Trophoblast cell (in vitro differentiated cells and primary cell): ENCODE measurements at regions not wholly inside any gene's neighbourhood (a gene's known extent, or its start where the extent isn't known, plus 50 kb on each side); places are given as distances from the start of the nearest gene placed in this dataset.
"Not testable (repeated sequence)": the region's sequence is repeated elsewhere in the genome, so short reads cannot be mapped to it uniquely, and the experiment has no call there.

Source experiments
- DNase-seq, 2 donors: peaks; one replicate each; pipeline ENCODE4 v3.0.0-alpha.2; 2016
- H2AFZ ChIP-seq: 2 replicates; pipeline ENCODE4 v1.6.1; 2013; ENCODE audit warnings: low read length, moderate library complexity, mild to moderate bottlenecking; ENCODE audit not compliant: insufficient read depth, poor library complexity
- H2AK5ac ChIP-seq: 2 replicates; pipeline ENCODE4 v1.6.1; 2013; ENCODE audit warnings: mild to moderate bottlenecking, low read length
- H2BK120ac ChIP-seq: 2 replicates; pipeline ENCODE4 v1.6.1; 2013; ENCODE audit warnings: low read length, mild to moderate bottlenecking, moderate library complexity; ENCODE audit not compliant: insufficient read depth, poor library complexity
- H2BK12ac ChIP-seq: 2 replicates; pipeline ENCODE4 v1.6.1; 2013; ENCODE audit warnings: mild to moderate bottlenecking, low read length, moderate library complexity
- H2BK5ac ChIP-seq: 2 replicates; pipeline ENCODE4 v1.6.1; 2013; ENCODE audit warnings: low read length, low read depth, moderate library complexity, mild to moderate bottlenecking; ENCODE audit not compliant: poor library complexity
- H3K14ac ChIP-seq: 2 replicates; pipeline ENCODE4 v1.6.1; 2013; ENCODE audit warnings: mild to moderate bottlenecking, low read length
- H3K18ac ChIP-seq: 2 replicates; pipeline ENCODE4 v1.6.1; 2013; ENCODE audit warnings: mild to moderate bottlenecking, low read length
- H3K23ac ChIP-seq: 2 replicates; pipeline ENCODE4 v1.6.1; 2013; ENCODE audit warnings: low read length
- H3K27ac ChIP-seq: 2 replicates; pipeline ENCODE4 v1.5.1; 2013; ENCODE audit warnings: low read depth, mild to moderate bottlenecking, inconsistent platforms, low read length, moderate library complexity
- H3K27me3 ChIP-seq: 2 replicates; pipeline ENCODE4 v1.6.1; 2013; ENCODE audit warnings: inconsistent platforms, mild to moderate bottlenecking, low read length, moderate library complexity; ENCODE audit not compliant: insufficient read depth
- H3K36me3 ChIP-seq, 2 experiments: 1 replicate in 1 of 2; 2 replicates in 1 of 2; pipeline ENCODE4 v1.6.1; 2013; ENCODE audit warnings: low read length in 2 of 2, mild to moderate bottlenecking in 2 of 2, moderate library complexity in 1 of 2; ENCODE audit not compliant: insufficient read depth in 2 of 2, control insufficient read depth in 1 of 2
- H3K4ac ChIP-seq: 2 replicates; pipeline ENCODE4 v1.6.1; 2013; ENCODE audit warnings: low read depth, mild to moderate bottlenecking, low read length, moderate library complexity
- H3K4me1 ChIP-seq, 2 experiments: 1 replicate in 1 of 2; 2 replicates in 1 of 2; pipeline ENCODE4 v1.6.1; 2013; ENCODE audit warnings: low read length in 2 of 2, mild to moderate bottlenecking in 2 of 2, moderate library complexity in 1 of 2; ENCODE audit not compliant: insufficient read depth in 2 of 2, control insufficient read depth in 1 of 2
- H3K4me2 ChIP-seq: 2 replicates; pipeline ENCODE4 v1.6.1; 2013; ENCODE audit warnings: inconsistent platforms, mild to moderate bottlenecking, low read length, moderate library complexity
- H3K4me3 ChIP-seq: 2 replicates; pipeline ENCODE4 v1.5.1; 2013; ENCODE audit warnings: mild to moderate bottlenecking, low read depth, low read length, inconsistent platforms
- H3K79me1 ChIP-seq: one replicate; pipeline ENCODE4 v1.6.1; 2013; ENCODE audit warnings: low read length
- H3K79me2 ChIP-seq: 2 replicates; pipeline ENCODE4 v1.6.1; 2013; ENCODE audit warnings: low read length, mild to moderate bottlenecking; ENCODE audit not compliant: control insufficient read depth, insufficient read depth, poor library complexity
- H3K9ac ChIP-seq: 2 replicates; pipeline ENCODE4 v1.6.1; 2013; ENCODE audit warnings: mild to moderate bottlenecking, low read length
- H3K9me3 ChIP-seq: 2 replicates; pipeline ENCODE4 v1.6.1; 2013; ENCODE audit warnings: low read depth, mild to moderate bottlenecking, control low read depth, inconsistent platforms, low read length; ENCODE audit not compliant: insufficient read depth
- H4K12ac ChIP-seq: 2 replicates; pipeline ENCODE4 v1.6.1; 2013; ENCODE audit warnings: low read depth, mild to moderate bottlenecking, low read length, moderate library complexity
- H4K8ac ChIP-seq: 2 replicates; pipeline ENCODE4 v1.6.1; 2013; ENCODE audit warnings: low read depth, mild to moderate bottlenecking, low read length, moderate library complexity
- H4K91ac ChIP-seq: one replicate; pipeline ENCODE4 v1.6.1; 2013; ENCODE audit warnings: low read depth, mild to moderate bottlenecking, low read length, moderate library complexity
- WGBS: extraction: QIAGEN DNeasy Blood & Tissue Kit; methylation state at CpG from one replicate; pipeline ENCODE4 v1.1.7; 2013; ENCODE audit warnings: missing lambda C conversion rate; ENCODE audit not compliant: insufficient read length, insufficient coverage; ENCODE audit errors: extremely low coverage; 5-methylcytosine and 5-hydroxymethylcytosine counted together

GRCh38 chr15:84390324-84390723 lies 154.8 kb downstream of the GOLGA6L4 start:
- H3K79me2 ChIP-seq, result not testable (repeated sequence)

GRCh38 chr15:84391191-84391590 lies 155.6 kb downstream of the GOLGA6L4 start:
- H3K36me3 ChIP-seq, result no peaks in the 10 kb centered on the region
- no peak overlapping the region for H2BK120ac ChIP-seq
- WGBS, result no CpG with 5 or more reads among the region's 3 CpGs
- H3K27ac ChIP-seq, result no peak overlapping the region
- no peak overlapping the region for H2AFZ ChIP-seq
- no peak overlapping the region for H2AK5ac ChIP-seq
- H3K79me1 ChIP-seq, result no peaks in the 10 kb centered on the region
- no peak for DNase-seq
- no peak overlapping the region for H3K4me3 ChIP-seq
- H3K23ac ChIP-seq, result no peak overlapping the region
- no peak overlapping the region for H3K4ac ChIP-seq
- no peak overlapping the region for H2BK5ac ChIP-seq
- no peak overlapping the region for H4K91ac ChIP-seq
- no peak overlapping the region for H3K14ac ChIP-seq
- no peak overlapping the region for H3K18ac ChIP-seq
- H4K8ac ChIP-seq, result no peak overlapping the region
- H3K4me1 ChIP-seq, result peaks cover 2 to 6% of the 10 kb centered on the region in 2 experiments
- H2BK12ac ChIP-seq, result no peak overlapping the region
- no peak overlapping the region for H3K4me2 ChIP-seq
- H3K9ac ChIP-seq, result no peak overlapping the region
- H3K9me3 ChIP-seq, result no peaks in the 10 kb centered on the region
- no peaks in the 10 kb centered on the region for H3K27me3 ChIP-seq
- H4K12ac ChIP-seq, result no peak overlapping the region
- no peaks in the 10 kb centered on the region for H3K79me2 ChIP-seq

More at GRCh38 chr15:84390324-84390723, 154.8 kb downstream of the GOLGA6L4 start:
- not testable (repeated sequence) for H2BK12ac ChIP-seq, H3K23ac ChIP-seq, H4K12ac ChIP-seq, DNase-seq, H3K4ac ChIP-seq, H2AK5ac ChIP-seq, H2AFZ ChIP-seq, H3K4me2 ChIP-seq, H3K9ac ChIP-seq, H2BK120ac ChIP-seq, H3K79me1 ChIP-seq, H3K27me3 ChIP-seq, H3K4me1 ChIP-seq, H3K27ac ChIP-seq, H4K91ac ChIP-seq, H3K18ac ChIP-seq, H2BK5ac ChIP-seq, H3K36me3 ChIP-seq, H4K8ac ChIP-seq, H3K4me3 ChIP-seq, H3K9me3 ChIP-seq, H3K14ac ChIP-seq
- no CpG with 5 or more reads among the region's 4 CpGs for WGBS

DNA sequence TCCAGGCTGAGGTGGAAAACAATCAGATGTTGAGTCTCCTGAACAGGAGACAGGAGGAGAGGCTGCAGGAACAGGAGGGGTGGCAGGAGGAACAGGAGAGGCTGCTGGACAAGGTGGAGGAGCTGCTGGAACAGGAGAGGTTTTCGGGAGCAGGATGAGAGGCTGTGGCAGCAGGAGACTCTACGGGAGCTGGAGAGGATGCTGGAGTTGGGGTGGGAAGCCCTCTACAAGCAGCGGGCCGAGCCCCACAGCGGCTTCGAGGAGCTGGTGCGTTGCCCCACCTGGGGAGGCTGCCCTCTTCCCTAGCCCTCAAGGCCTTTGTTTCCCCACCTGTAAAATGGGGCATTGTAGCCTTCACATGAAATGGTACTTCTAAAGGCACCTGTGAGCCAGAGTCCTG lies 156.4 kb downstream of the GOLGA6L4 start:
- H3K9me3 ChIP-seq, H3K79me1 ChIP-seq, H2AK5ac ChIP-seq, H3K36me3 ChIP-seq, H3K27me3 ChIP-seq, H2AFZ ChIP-seq, H3K18ac ChIP-seq, H2BK120ac ChIP-seq, H2BK12ac ChIP-seq, H4K8ac ChIP-seq, H3K4me3 ChIP-seq, H3K9ac ChIP-seq, H4K91ac ChIP-seq, H3K79me2 ChIP-seq, H3K14ac ChIP-seq, H3K4me2 ChIP-seq, H4K12ac ChIP-seq, H3K23ac ChIP-seq, H3K27ac ChIP-seq, H3K4ac ChIP-seq, H2BK5ac ChIP-seq, DNase-seq, H3K4me1 ChIP-seq: not testable (repeated sequence)
- no CpG with 5 or more reads among the region's 7 CpGs for WGBS

GRCh38 chr15:84393386-84393936 lies 157.9 kb downstream of the GOLGA6L4 start:
- not testable (repeated sequence) for H3K4me1 ChIP-seq, H3K79me1 ChIP-seq, H3K79me2 ChIP-seq, H4K8ac ChIP-seq, H3K14ac ChIP-seq, H3K36me3 ChIP-seq, H2BK5ac ChIP-seq, H3K9ac ChIP-seq, H2BK120ac ChIP-seq, H3K18ac ChIP-seq, H3K4me2 ChIP-seq, DNase-seq, H4K12ac ChIP-seq, H4K91ac ChIP-seq, H3K27ac ChIP-seq, H2AK5ac ChIP-seq, H2BK12ac ChIP-seq, H3K9me3 ChIP-seq, H3K27me3 ChIP-seq, H3K4ac ChIP-seq, H2AFZ ChIP-seq, H3K4me3 ChIP-seq, H3K23ac ChIP-seq
- no CpG with 5 or more reads among the region's 8 CpGs for WGBS
